Erythroblast (primary cell): ENCODE measurements at regions not wholly inside any gene's neighbourhood (a gene's known extent, or its start where the extent isn't known, plus 50 kb on each side); places are given as distances from the start of the nearest gene placed in this dataset.

Experiments
- DNase-seq, 2 experiments: peaks; one replicate each; lab custom pipeline; 2025; lab: John Stamatoyannopoulos, UW
- GATA1 ChIP-seq: IDR thresholded peaks from 2 replicates; pipeline ENCODE4 v1.6.1; 2011; ENCODE audit warnings: low read depth, mild to moderate bottlenecking, control low read depth, low read length, moderate library complexity
- POLR2A ChIP-seq: IDR thresholded peaks from 2 replicates; pipeline ENCODE4 v1.6.1; 2011; ENCODE audit warnings: mild to moderate bottlenecking, low read length

DNA sequence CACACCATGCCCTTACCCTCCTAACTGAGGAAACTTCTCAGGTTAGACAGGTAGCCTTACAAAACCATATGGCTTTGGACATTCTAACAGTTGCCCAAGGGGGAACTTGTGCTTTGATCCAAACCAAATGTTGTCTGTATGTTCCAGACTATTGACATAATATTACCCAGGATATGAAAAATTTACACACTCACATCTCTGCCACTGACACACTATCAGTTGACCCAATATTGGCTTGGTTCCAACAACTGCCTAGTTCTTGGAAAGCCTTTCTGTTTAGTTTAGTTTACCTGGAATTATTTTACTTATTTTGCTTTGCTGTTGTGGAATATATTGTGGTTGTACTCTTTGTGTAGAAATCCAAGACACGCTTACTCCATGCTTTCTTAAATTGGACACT lies 178.4 kb downstream of the RNF152 start:
- no peak for TF ChIP-seq POLR2A
- TF ChIP-seq GATA1, result no peak
- DNase-seq, result peak in 1 of 2 experiments; percentile 10

- TF ChIP-seq GATA1 (no peak), POLR2A (no peak)
- no peak for DNase-seq
Measured at GRCh38 chr18:61713502-61713901, 179.3 kb downstream of the RNF152 start.

DNA sequence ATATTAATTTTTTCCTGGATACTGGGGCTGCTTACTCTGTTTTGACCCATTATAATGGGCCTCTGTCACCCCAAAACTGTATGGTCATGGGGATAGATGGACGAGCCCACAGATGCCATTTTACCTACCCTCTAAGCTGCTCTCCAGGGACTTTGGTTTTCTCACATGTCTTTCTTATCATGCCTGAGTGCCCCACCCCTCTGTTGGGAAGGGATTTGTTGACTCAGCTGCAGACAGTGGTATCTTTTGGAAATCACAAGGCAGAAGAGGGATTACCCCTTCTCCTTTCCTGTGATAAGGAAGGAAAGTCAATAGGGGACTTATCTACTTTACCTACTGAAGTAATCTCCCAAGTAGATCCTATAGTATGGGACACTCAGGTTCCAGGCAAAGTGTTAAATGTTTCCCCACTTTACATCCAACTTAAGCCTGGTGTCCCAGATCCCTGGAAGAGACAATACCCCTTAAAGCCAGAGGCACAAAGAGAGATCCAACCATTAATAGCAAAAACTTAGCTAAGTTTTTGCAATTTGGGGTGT lies 182.7 kb downstream of the RNF152 start:
- DNase-seq, result no peak
- TF ChIP-seq GATA1, result no peak
- no peak for TF ChIP-seq POLR2A

DNA sequence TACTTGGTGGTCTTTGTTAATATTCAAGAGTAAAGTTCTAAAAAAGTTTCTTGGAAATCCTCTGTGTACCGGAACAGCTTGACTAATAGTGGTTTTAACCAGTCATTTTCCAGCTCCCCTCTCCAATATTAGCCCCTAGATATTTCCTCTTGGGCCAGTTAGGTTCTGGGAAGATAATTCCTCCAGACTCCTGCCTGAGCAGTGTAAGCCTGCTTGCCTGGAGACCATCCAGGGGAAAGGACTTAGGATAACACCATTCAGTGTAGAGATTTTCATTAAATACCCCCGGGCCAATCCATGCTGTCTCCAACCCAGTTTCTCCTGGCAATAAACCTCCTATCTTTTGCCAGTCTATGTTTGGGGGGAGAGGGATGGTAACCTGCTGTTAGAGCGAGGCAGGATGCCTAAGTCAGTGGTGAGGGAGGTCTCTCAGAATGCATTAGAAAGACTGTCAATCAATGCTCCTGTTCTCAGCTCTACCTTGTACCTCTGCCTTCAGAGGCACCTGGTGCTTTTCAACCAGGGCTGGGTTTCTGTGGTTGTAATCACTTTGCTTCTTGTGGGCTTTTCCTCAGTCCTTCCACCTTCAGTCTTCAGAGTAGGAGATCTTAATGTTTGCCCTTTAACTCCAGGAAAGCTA lies 186.4 kb downstream of the RNF152 start:
- no peak for TF ChIP-seq POLR2A
- TF ChIP-seq GATA1, result no peak
- no peak for DNase-seq

- DNase-seq, result no peak
- TF ChIP-seq GATA1, result no peak
- TF ChIP-seq POLR2A, result no peak
Measured at GRCh38 chr18:61703508-61703907, 189.3 kb downstream of the RNF152 start.

DNA sequence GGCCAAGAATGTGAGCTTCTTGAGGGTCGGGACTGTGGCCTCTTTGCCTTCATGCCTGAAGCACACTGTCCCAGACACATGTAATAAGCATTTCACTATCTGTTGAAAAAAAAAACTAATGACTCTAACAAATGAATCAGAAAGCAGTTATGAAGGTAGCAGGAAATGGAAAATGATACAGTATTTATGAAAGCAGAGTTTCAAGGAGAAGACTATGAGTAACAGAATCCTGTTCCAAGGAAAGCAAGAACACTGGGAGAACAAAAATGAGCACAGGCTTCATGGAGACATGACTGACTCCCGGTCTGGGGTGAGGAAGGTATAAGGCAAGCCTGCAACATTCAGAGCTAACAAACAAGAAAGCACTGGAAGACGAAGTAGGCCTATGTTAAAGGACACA lies 190.8 kb downstream of the RNF152 start:
- DNase-seq, result no peak
- TF ChIP-seq GATA1 (no peak), POLR2A (no peak)

GRCh38 chr18:61699397-61700110 lies 193.3 kb downstream of the RNF152 start:
- TF ChIP-seq GATA1 (no peak), POLR2A (no peak)
- no peak for DNase-seq

- no peak for TF ChIP-seq POLR2A
- no peak for TF ChIP-seq GATA1
- DNase-seq, result no peak
Measured at GRCh38 chr18:61697306-61697909, 195.4 kb downstream of the RNF152 start.

DNA sequence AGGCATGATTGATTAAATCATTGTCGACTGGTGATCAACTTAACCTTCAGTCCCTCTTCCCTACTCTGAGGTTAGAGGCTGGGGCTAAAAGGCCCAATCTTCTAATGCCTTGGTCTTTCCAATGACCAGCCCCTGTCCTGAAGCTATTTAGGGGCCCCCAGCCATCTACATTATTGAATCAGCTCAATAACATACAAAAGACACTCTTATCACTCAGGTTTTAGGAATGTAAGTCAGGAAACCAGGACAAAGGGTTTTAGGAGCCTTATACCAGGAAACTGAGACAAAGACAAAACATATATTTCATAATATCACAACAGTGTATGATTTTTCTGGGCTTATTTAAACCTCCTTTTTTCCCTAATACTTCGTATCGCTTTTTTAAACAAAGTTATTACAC lies 198.6 kb downstream of the RNF152 start:
- no peak for TF ChIP-seq GATA1
- DNase-seq, result no peak

DNA sequence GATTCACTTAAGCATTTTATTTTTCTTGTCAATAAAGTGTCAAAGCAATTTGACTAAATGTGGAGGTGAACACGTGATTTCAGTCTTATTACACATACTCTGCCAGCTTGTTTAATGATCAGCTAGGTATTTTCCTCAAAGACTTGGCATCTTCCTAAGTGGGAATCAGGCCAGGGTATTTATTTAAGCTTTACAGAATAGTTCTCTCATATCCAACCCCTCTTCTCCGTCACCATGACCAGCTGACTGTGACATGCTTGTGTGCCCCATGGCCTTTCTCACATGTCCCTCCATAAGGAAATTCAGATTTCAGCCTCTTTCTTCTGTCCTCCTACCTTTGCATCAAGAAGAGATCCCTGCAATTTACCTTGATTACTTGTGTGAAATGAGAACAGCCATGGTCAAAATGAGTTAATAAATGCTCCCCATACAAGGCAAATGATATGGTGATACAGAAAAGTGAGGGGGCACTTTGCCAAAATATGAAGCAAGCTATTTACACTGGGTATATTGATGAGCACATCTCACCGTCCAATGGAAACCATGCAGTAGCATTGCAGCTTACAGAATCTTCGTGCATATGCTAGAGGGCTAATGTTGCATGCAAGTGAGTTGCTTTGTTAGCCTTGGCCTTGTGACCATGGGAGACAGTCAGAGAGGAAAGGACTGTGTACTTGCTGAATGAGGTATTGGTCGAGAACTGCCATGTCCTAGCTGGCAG lies 202.2 kb downstream of the RNF152 start:
- no peak for DNase-seq
- no peak for TF ChIP-seq GATA1
- TF ChIP-seq POLR2A, result no peak

- no peak for TF ChIP-seq GATA1
- no peak for TF ChIP-seq POLR2A
- no peak for DNase-seq
Measured at GRCh38 chr18:61687317-61687716, 205.5 kb downstream of the RNF152 start.

DNA sequence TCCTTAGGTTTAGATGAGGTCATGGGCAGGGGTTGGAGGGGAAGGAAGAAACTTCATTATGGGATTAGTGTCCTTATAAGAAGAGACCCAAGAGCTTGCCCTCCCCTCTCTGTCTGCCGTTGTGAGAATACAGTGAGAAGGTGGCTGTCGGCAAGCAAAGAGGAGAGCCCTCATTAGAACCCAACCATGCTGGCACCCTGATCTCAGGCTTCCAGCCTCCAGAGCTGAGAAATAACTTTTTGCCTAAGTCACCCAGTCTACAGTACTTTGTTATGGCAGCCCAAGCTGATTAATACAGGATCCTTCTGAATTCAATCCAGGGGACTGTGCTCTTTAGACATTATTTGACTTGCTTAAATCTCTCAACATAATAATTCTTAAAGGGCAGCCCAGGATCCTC lies 209.0 kb downstream of the RNF152 start:
- TF ChIP-seq GATA1 (no peak), POLR2A (no peak)
- DNase-seq, result no peak

GRCh38 chr18:61681065-61681464 lies 211.7 kb downstream of the RNF152 start:
- TF ChIP-seq POLR2A (no peak), GATA1 (no peak)
- DNase-seq, result no peak
